NB4 (cell line): ENCODE measurements at regions not wholly inside any gene's neighbourhood (a gene's known extent, or its start where the extent isn't known, plus 50 kb on each side); places are given as distances from the start of the nearest gene placed in this dataset.

Experiments
- DNase-seq: peaks from one replicate; pipeline ENCODE4 v3.0.0; 2010; ENCODE audit warnings: low read depth
- H3K4me3 ChIP-seq: one replicate; pipeline ENCODE4 v1.5.1; 2011; ENCODE audit warnings: mild to moderate bottlenecking, low read depth, low read length, moderate library complexity
- CTCF ChIP-seq: IDR thresholded peaks from one replicate; pipeline ENCODE4 v1.5.1; 2012; ENCODE audit warnings: low read depth, low read length
- MAX ChIP-seq: IDR thresholded peaks from 2 replicates; pipeline ENCODE4 v1.6.1; 2011; ENCODE audit warnings: low read depth, low read length
- MYC ChIP-seq: IDR thresholded peaks from 2 replicates; pipeline ENCODE4 v1.6.1; 2011; ENCODE audit warnings: low read depth, low read length
- POLR2A ChIP-seq: IDR thresholded peaks from 2 replicates; pipeline ENCODE4 v1.6.1; 2011; ENCODE audit warnings: mild to moderate bottlenecking; ENCODE audit not compliant: insufficient read length; ENCODE audit errors: extremely low read depth

GRCh38 chr11:129290966-129291365 is 84.7 kb upstream of the BARX2 start:
- DNase-seq: no peak
- H3K4me3 ChIP-seq: no peak overlapping the region
- TF ChIP-seq MYC (no peak), CTCF (no peak), POLR2A (no peak), MAX (no peak)

GRCh38 chr11:129289350-129290040 is 86.2 kb upstream of the BARX2 start:
- H3K4me3 ChIP-seq: no peak overlapping the region
- DNase-seq: no peak
- TF ChIP-seq MYC: no peak
- no peak for TF ChIP-seq CTCF
- TF ChIP-seq MAX: no peak
- TF ChIP-seq POLR2A: no peak

GRCh38 chr11:129287920-129288319 is 87.7 kb upstream of the BARX2 start:
- no peak for DNase-seq
- TF ChIP-seq CTCF: no peak
- no peak for TF ChIP-seq MYC
- no peak for TF ChIP-seq MAX
- H3K4me3 ChIP-seq: no peak overlapping the region

GRCh38 chr11:129286813-129287212 is 88.8 kb upstream of the BARX2 start:
- DNase-seq: no peak

GRCh38 chr11:129285402-129285786 is 90.3 kb upstream of the BARX2 start:
- no peak overlapping the region for H3K4me3 ChIP-seq
- no peak for TF ChIP-seq CTCF
- TF ChIP-seq MYC: no peak
- TF ChIP-seq MAX: no peak
- no peak for TF ChIP-seq POLR2A
- DNase-seq: no peak

More at GRCh38 chr11:129286813-129287212, 88.8 kb upstream of the BARX2 start:
- TF ChIP-seq MAX: no peak
- no peak for TF ChIP-seq POLR2A
- TF ChIP-seq MYC: no peak
- TF ChIP-seq CTCF: no peak
- no peak overlapping the region for H3K4me3 ChIP-seq

- TF ChIP-seq MAX: no peak
- no peak for TF ChIP-seq POLR2A
- no peak for TF ChIP-seq CTCF
- TF ChIP-seq MYC: no peak
- no peak overlapping the region for H3K4me3 ChIP-seq
- no peak for DNase-seq
Measured at GRCh38 chr11:129283141-129283540, 91.0 kb upstream of the ARHGAP32 start.
